Vagina (tissue), 2 donors: ENCODE measurements at regions not wholly inside any gene's neighbourhood (a gene's known extent, or its start where the extent isn't known, plus 50 kb on each side); places are given as distances from the start of the nearest gene placed in this dataset.

Source experiments
- POLR2AphosphoS5 ChIP-seq, 2 donors: sonication (generic); formaldehyde crosslinking; IDR thresholded peaks; one replicate each; pipeline ENCODE4 v1.9.0; 2017; ENCODE audit warnings: antibody characterized with exemption in 2 of 2, mild to moderate bottlenecking in 2 of 2, low read depth in 1 of 2; ENCODE audit not compliant: insufficient read depth in 1 of 2
- TF ChIP-seq, protein P1 (sequence below), 3 experiments: fragments of 450-650 bp in 2 of 3; fragments of 200-600 bp in 1 of 3; sonication (generic) in 1 of 3; IDR thresholded peaks; one replicate each; pipeline ENCODE4 v1.5.1; 2017 to 2019; ENCODE audit warnings: antibody characterized with exemption in 3 of 3, mild to moderate bottlenecking in 2 of 3, moderate library complexity in 2 of 3

DNA sequence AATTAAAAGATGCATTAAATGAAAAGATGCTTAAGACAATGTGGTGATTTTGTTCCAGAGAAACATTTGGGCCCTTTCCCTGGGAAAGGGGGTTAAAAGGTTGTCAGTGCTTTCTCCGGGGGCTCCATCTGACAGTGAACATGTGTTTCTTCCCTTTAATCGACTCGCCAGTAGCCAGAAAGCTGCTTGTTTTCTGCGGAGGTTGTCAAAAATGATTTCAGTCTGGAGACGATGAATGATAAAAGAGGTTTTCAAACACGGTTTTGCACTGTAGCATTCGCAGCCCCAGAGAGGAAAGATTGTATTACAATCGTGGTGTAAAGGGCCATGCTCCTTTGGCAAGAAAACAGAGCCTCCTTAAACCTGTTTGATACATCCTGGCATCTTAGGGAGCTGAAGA, 111.5 kb upstream of the MEIS1 start:
- TF ChIP-seq, protein P1, sequence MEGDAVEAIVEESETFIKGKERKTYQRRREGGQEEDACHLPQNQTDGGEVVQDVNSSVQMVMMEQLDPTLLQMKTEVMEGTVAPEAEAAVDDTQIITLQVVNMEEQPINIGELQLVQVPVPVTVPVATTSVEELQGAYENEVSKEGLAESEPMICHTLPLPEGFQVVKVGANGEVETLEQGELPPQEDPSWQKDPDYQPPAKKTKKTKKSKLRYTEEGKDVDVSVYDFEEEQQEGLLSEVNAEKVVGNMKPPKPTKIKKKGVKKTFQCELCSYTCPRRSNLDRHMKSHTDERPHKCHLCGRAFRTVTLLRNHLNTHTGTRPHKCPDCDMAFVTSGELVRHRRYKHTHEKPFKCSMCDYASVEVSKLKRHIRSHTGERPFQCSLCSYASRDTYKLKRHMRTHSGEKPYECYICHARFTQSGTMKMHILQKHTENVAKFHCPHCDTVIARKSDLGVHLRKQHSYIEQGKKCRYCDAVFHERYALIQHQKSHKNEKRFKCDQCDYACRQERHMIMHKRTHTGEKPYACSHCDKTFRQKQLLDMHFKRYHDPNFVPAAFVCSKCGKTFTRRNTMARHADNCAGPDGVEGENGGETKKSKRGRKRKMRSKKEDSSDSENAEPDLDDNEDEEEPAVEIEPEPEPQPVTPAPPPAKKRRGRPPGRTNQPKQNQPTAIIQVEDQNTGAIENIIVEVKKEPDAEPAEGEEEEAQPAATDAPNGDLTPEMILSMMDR (IDR thresholded peaks at IDR 0.05), result no peak
- no peak for TF ChIP-seq POLR2AphosphoS5 (IDR thresholded peaks at IDR 0.05; ENCODE audit: insufficient read depth in 1 of 2, low read depth in 1 of 2)
